ENCODE measurements at regions not wholly inside any gene's neighbourhood (a gene's known extent, or its start where the extent isn't known, plus 50 kb on each side); places are given as distances from the start of the nearest gene placed in this dataset.

DNA sequence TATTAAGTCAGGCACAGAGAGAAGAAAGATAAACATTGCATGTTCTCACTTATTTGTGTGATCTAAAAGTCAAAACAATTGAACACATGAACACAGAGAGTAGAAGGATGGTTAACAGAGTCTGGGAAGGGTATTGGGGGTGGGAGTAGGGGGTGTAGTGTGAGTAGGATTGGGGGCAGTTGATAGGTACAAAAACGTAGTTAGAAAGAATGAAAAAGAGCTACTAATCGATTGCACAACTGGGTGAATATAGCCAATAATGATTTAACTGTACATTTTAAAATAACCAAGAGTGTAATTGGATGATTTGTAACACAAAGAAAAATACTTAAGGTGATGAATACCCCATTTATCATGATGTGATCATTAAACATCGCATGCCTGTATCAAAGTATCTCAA is 333.3 kb downstream of the HAO1 start (continued):
- no peak for TF ChIP-seq ZNF70 (CRISPR knock-in tag; IDR thresholded peaks at IDR 0.05)

DNA sequence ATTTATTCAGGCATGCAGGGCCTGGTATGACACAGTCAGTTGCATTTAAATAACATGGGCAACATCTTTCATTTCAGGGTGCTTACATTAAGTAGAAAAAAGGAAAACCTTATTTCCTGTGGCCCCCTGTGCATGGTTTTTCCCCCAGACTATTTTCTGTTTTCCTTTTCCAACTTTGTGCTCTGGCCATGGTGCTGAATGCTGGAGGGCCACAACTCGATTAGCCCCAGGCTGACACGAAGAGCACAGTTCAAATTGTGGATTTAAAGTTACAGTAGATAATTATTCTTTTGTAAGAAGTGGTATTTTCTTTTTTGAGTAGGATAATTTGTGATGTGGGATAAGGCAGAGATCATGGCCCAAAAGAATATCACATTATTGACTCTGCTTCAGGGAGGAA is 332.0 kb downstream of the HAO1 start:
- no peak for ATAC-seq
- TF ChIP-seq TCF4 (CRISPR knock-in tag; IDR thresholded peaks at IDR 0.05; ENCODE audit: borderline replicate concordance): no peak
- no peak for TF ChIP-seq ARNTL (CRISPR knock-in tag; IDR thresholded peaks at IDR 0.05; ENCODE audit: borderline replicate concordance, low read depth)
- TF ChIP-seq, protein P1, sequence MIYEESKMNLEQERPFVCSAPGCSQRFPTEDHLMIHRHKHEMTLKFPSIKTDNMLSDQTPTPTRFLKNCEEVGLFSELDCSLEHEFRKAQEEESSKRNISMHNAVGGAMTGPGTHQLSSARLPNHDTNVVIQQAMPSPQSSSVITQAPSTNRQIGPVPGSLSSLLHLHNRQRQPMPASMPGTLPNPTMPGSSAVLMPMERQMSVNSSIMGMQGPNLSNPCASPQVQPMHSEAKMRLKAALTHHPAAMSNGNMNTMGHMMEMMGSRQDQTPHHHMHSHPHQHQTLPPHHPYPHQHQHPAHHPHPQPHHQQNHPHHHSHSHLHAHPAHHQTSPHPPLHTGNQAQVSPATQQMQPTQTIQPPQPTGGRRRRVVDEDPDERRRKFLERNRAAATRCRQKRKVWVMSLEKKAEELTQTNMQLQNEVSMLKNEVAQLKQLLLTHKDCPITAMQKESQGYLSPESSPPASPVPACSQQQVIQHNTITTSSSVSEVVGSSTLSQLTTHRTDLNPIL (CRISPR knock-in tag; IDR thresholded peaks at IDR 0.05; ENCODE audit: low read depth): no peak
- no peak for TF ChIP-seq BACH2 (CRISPR knock-in tag; IDR thresholded peaks at IDR 0.05; ENCODE audit: borderline replicate concordance)
- TF ChIP-seq ISL1 (CRISPR knock-in tag; IDR thresholded peaks at IDR 0.05): no peak
- no peak for TF ChIP-seq ZNF8 (CRISPR knock-in tag; IDR thresholded peaks at IDR 0.05)
- TF ChIP-seq CSRNP3 (CRISPR knock-in tag; IDR thresholded peaks at IDR 0.05): no peak
- TF ChIP-seq PATZ1 (CRISPR knock-in tag; IDR thresholded peaks at IDR 0.05; ENCODE audit: borderline replicate concordance): no peak
- TF ChIP-seq CSDC2 (CRISPR knock-in tag; IDR thresholded peaks at IDR 0.05): no peak
- TF ChIP-seq TOX (CRISPR knock-in tag; IDR thresholded peaks at IDR 0.05; ENCODE audit: borderline replicate concordance): no peak
- TF ChIP-seq RARB (CRISPR knock-in tag; IDR thresholded peaks at IDR 0.05): no peak
- TF ChIP-seq ZFP30 (CRISPR knock-in tag; IDR thresholded peaks at IDR 0.05): no peak
- TF ChIP-seq SNAI2 (CRISPR knock-in tag; IDR thresholded peaks at IDR 0.05): no peak
- no peak for TF ChIP-seq PPARA (CRISPR knock-in tag; IDR thresholded peaks at IDR 0.05; ENCODE audit: borderline replicate concordance)

- TF ChIP-seq ESRRG (CRISPR knock-in tag; IDR thresholded peaks at IDR 0.05): no peak
- no peak for TF ChIP-seq ZNF565 (CRISPR knock-in tag; conservative IDR thresholded peaks at IDR 0.05; ENCODE audit: low read depth)
- ATAC-seq: no peak
Measured at GRCh38 chr20:7609251-7609650, 331.0 kb downstream of the HAO1 start.

- ATAC-seq: no peak
- TF ChIP-seq ZNF70 (CRISPR knock-in tag; IDR thresholded peaks at IDR 0.05): no peak
- no peak for TF ChIP-seq CSDC2 (CRISPR knock-in tag; IDR thresholded peaks at IDR 0.05)
- no peak for TF ChIP-seq OSR1 (CRISPR knock-in tag; IDR thresholded peaks at IDR 0.05)
- no peak for TF ChIP-seq SNAI2 (CRISPR knock-in tag; IDR thresholded peaks at IDR 0.05)
- TF ChIP-seq GLIS3 (CRISPR knock-in tag; IDR thresholded peaks at IDR 0.05): no peak
- TF ChIP-seq ZC3H10 (CRISPR knock-in tag; IDR thresholded peaks at IDR 0.05): no peak
- TF ChIP-seq TOX (CRISPR knock-in tag; IDR thresholded peaks at IDR 0.05; ENCODE audit: borderline replicate concordance): no peak
- TF ChIP-seq BACH2 (CRISPR knock-in tag; IDR thresholded peaks at IDR 0.05; ENCODE audit: borderline replicate concordance): no peak
- no peak for TF ChIP-seq ZNF565 (CRISPR knock-in tag; conservative IDR thresholded peaks at IDR 0.05; ENCODE audit: low read depth)
- TF ChIP-seq, protein P1 (CRISPR knock-in tag; IDR thresholded peaks at IDR 0.05; ENCODE audit: low read depth): no peak
- TF ChIP-seq RARB (CRISPR knock-in tag; IDR thresholded peaks at IDR 0.05): no peak
- TF ChIP-seq ISL1 (CRISPR knock-in tag; IDR thresholded peaks at IDR 0.05): no peak
- no peak for TF ChIP-seq CSRNP3 (CRISPR knock-in tag; IDR thresholded peaks at IDR 0.05)
- TF ChIP-seq, protein P2, sequence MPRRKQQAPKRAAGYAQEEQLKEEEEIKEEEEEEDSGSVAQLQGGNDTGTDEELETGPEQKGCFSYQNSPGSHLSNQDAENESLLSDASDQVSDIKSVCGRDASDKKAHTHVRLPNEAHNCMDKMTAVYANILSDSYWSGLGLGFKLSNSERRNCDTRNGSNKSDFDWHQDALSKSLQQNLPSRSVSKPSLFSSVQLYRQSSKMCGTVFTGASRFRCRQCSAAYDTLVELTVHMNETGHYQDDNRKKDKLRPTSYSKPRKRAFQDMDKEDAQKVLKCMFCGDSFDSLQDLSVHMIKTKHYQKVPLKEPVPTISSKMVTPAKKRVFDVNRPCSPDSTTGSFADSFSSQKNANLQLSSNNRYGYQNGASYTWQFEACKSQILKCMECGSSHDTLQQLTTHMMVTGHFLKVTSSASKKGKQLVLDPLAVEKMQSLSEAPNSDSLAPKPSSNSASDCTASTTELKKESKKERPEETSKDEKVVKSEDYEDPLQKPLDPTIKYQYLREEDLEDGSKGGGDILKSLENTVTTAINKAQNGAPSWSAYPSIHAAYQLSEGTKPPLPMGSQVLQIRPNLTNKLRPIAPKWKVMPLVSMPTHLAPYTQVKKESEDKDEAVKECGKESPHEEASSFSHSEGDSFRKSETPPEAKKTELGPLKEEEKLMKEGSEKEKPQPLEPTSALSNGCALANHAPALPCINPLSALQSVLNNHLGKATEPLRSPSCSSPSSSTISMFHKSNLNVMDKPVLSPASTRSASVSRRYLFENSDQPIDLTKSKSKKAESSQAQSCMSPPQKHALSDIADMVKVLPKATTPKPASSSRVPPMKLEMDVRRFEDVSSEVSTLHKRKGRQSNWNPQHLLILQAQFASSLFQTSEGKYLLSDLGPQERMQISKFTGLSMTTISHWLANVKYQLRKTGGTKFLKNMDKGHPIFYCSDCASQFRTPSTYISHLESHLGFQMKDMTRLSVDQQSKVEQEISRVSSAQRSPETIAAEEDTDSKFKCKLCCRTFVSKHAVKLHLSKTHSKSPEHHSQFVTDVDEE (CRISPR knock-in tag; IDR thresholded peaks at IDR 0.05): no peak
- no peak for TF ChIP-seq POU6F1 (CRISPR knock-in tag; IDR thresholded peaks at IDR 0.05; ENCODE audit: borderline replicate concordance, low read depth)
- TF ChIP-seq ESRRG (CRISPR knock-in tag; IDR thresholded peaks at IDR 0.05): no peak
Measured at GRCh38 chr20:7610681-7611080, 329.6 kb downstream of the HAO1 start.

Data from SK-N-SH treated with all-trans-retinoic acid at 6 μM for 48 hours (cell line).